ENCODE measurements at regions not wholly inside any gene's neighbourhood (a gene's known extent, or its start where the extent isn't known, plus 50 kb on each side); places are given as distances from the start of the nearest gene placed in this dataset.

GRCh38 chr14:41993687-41994086 is 387.0 kb downstream of the LRFN5 start:
- DNase-seq (ENCODE audit: low spot score) = no peak

DNA sequence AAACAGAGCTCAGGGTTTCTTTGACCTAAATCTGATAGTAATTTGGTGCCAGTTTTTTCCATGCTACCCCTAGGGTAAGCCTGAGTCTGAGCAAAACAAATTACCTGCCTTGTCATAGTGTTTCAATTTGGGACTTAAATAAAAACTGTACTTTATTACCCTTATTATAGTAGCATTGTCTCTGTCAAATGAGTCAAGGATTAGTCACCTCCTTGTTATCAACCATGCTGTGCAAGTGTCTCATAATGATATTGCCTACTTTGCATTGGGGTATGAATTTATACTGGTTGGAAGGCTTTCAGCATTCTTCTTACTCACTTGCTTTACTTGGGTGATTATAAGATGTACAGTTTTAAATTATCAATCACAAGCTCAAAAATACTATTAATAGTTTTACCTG is 380.0 kb downstream of the LRFN5 start:
- DNase-seq (ENCODE audit: low spot score) = no peak

GRCh38 chr14:41986083-41986645 is 379.5 kb downstream of the LRFN5 start:
- DNase-seq (ENCODE audit: low spot score) = no peak

- DNase-seq (ENCODE audit: low spot score) = no peak
These were observed 366.5 kb downstream of the LRFN5 start for GRCh38 chr14:41973178-41973577.

DNA sequence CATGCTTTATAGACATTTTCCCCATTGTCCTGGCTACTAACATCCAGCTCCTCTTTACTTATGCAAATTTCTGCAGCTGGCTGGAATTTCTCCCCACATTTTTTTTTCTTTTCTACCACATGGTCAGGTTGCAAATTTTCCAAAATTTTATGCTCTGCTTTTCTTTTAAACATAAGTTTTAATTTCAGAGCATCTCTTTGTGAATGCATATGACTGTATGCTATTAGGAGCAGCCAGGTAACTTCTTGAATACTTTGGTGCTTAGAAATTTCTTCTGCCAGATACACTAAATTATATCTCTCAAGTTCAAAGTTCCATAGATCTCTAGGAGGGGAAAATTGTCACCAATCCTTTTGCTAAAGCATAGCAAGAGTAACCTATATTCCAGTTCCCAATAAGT is 365.9 kb downstream of the LRFN5 start:
- no peak for DNase-seq (ENCODE audit: low spot score)

- DNase-seq (ENCODE audit: low spot score) = no peak
These were observed 353.6 kb downstream of the LRFN5 start for GRCh38 chr14:41960281-41960680.

GRCh38 chr14:41957459-41957858 is 350.8 kb downstream of the LRFN5 start:
- DNase-seq (ENCODE audit: low spot score) = no peak

Data from hepatic stellate cell (primary cell).